Lower leg skin (tissue), 4 donors: ENCODE measurements at regions not wholly inside any gene's neighbourhood (a gene's known extent, or its start where the extent isn't known, plus 50 kb on each side); places are given as distances from the start of the nearest gene placed in this dataset.
"Not testable (repeated sequence)": the region's sequence is repeated elsewhere in the genome, so short reads cannot be mapped to it uniquely, and the experiment has no call there.

Experiments
- DNase-seq, 2 donors: peaks; one replicate each; pipeline ENCODE4 v3.0.0-alpha.2; 2019; ENCODE audit warnings: low spot score in 2 of 2
- H3K4me3 ChIP-seq: fragments of 200-600 bp; sonication (generic); 2 replicates; pipeline ENCODE4 v1.5.1; 2017; ENCODE audit warnings: mild to moderate bottlenecking, low read depth; ENCODE audit not compliant: poor library complexity, severe bottlenecking
- POLR2A ChIP-seq, 2 donors: fragments of 450-650 bp; IDR thresholded peaks; one replicate each; pipeline ENCODE4 v1.6.1; 2016 to 2017; ENCODE audit warnings: antibody characterized with exemption in 2 of 2, mild to moderate bottlenecking in 1 of 2, moderate library complexity in 1 of 2
- WGBS, 2 donors: methylation state at CpG; one replicate each; pipeline ENCODE4 v1.1.5; 2018; 5-methylcytosine and 5-hydroxymethylcytosine counted together
- intact Hi-C: fragments of 100-400 bp; cut with DNase I; formaldehyde crosslinking; loops from one replicate; pipeline ENCODE4 v1.15.0; 2023; ENCODE audit warnings: low total_unique reads
- TF ChIP-seq, protein P1 (sequence below), 3 donors: fragments of 450-650 bp; IDR thresholded peaks; one replicate each; pipeline ENCODE4 v1.5.1; 2016; ENCODE audit warnings: antibody characterized with exemption in 3 of 3, mild to moderate bottlenecking in 3 of 3, moderate library complexity in 2 of 3

DNA sequence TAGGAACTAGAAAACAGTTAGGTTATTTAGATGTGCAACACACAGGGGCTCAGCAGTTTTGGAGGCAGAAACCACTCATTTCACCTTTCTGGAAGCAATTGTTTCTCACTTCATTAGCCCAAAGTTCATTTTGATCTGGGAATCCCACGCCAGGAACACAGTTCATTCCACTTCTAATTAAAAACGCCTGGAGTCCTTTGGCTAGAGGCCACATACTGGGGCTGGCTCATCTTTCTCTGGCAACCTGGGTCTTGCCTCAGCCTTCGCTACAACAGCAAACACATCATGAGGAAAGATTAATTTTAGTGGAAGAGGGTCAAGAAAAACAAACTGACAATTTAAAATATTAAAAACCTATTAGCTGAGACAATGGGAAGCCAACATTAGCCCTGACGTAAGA, 69.7 kb downstream of the RFPL4B start:
- WGBS, 2 donors, result 18 to 28% methylated on average over 4 of the region's 4 CpGs
- peak in 1 of 2 donors; percentile 69 for DNase-seq
- no peak overlapping the region for H3K4me3 ChIP-seq
- intact Hi-C loops, result no loop called here
- TF ChIP-seq POLR2A (IDR thresholded peaks at IDR 0.05), result no peak
- TF ChIP-seq, protein P1, sequence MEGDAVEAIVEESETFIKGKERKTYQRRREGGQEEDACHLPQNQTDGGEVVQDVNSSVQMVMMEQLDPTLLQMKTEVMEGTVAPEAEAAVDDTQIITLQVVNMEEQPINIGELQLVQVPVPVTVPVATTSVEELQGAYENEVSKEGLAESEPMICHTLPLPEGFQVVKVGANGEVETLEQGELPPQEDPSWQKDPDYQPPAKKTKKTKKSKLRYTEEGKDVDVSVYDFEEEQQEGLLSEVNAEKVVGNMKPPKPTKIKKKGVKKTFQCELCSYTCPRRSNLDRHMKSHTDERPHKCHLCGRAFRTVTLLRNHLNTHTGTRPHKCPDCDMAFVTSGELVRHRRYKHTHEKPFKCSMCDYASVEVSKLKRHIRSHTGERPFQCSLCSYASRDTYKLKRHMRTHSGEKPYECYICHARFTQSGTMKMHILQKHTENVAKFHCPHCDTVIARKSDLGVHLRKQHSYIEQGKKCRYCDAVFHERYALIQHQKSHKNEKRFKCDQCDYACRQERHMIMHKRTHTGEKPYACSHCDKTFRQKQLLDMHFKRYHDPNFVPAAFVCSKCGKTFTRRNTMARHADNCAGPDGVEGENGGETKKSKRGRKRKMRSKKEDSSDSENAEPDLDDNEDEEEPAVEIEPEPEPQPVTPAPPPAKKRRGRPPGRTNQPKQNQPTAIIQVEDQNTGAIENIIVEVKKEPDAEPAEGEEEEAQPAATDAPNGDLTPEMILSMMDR (IDR thresholded peaks at IDR 0.05), result no peak

DNA sequence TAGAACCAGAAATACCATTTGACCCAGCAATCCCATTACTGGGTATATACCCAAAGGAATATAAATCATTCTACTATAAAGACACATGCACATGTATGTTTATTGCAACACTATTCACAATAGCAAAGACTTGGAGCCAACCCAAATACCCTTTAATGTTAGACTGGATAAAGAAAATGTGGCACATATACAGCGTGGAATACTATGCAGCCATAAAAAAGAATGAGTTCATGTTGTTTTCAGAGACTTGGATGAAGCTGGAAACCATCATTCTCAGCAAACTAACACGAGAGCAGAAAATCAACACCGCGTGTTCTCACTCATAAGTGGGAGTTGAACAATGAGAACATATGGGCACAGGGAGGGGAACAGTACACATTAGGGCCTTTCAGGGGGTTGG, 79.9 kb downstream of the RFPL4B start:
- H3K4me3 ChIP-seq, DNase-seq, intact Hi-C loops: not testable (repeated sequence)
- 92 to 95% methylated on average over 4 of the region's 4 CpGs for WGBS, 2 donors

DNA sequence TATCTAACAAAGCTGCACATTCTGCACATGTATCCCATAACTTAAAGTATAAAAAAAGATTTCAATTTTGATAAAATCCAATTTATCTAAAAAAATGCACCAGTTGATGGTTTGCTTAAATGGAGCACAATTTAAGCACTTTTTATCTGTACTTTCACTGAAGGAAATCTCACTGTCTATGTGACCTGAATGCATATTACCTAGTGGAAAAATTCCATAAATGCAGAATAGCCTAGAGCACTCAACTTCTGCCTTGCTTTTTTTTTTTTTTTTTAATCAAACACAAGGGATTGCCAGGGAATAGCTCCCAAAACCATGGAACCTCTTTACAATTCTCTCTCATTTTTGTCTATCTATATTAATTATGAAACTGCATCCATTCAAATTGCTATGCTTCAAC, 80.4 kb downstream of the RFPL4B start:
- H3K4me3 ChIP-seq, result no peak overlapping the region
- intact Hi-C loops, result no loop called here
- no peak for DNase-seq
- TF ChIP-seq, protein P1 (IDR thresholded peaks at IDR 0.05), result no peak
- TF ChIP-seq POLR2A (IDR thresholded peaks at IDR 0.05), result no peak

DNA sequence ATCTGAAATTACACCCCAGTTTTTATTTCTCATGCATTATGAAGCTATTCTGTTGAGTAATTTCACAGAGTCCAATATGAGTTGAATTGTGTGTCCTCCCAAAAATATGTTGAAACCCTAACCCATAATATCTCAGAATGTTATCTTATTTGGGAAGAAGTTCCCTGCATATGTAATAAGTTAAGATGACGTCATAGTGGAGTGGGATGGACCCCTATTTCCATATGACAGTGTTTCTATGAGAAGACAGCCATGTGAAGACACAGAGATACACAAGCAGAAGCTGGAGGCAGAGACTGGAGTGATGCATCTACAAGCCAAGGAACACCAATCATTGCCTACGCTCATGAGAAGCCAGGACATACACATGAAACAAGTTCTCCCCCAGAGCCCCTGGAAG, 81.3 kb downstream of the RFPL4B start:
- WGBS, 2 donors, result 73 to 80% methylated on average over 2 of the region's 2 CpGs
- TF ChIP-seq, protein P1 (IDR thresholded peaks at IDR 0.05), result no peak
- TF ChIP-seq POLR2A (IDR thresholded peaks at IDR 0.05), result no peak
- H3K4me3 ChIP-seq, result no peak overlapping the region
- DNase-seq, result no peak
- intact Hi-C loops, result no loop called here

DNA sequence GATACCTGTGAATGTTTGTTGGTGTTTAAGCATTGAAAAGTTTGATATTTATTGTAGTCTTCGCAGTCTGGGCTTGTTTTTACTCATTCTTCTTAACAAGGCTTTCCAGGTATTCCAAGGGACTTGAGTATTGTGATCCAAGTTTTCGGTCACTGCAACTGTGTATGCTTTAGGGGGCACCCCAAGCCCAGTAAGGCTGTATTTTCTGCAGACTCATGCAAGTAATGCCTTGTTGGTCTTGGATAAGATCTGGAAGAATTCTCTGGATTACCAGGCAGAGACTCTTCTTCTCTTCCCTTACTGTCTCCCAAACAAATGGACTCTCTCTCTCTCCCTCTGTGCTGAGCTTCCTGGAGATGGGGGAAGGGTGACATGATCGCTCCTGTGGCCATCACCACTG, 82.1 kb downstream of the RFPL4B start:
- WGBS, 2 donors, result 90 to 91% methylated on average over 3 of the region's 3 CpGs
- TF ChIP-seq, protein P1 (IDR thresholded peaks at IDR 0.05), result no peak
- TF ChIP-seq POLR2A (IDR thresholded peaks at IDR 0.05), result no peak
- no peak for DNase-seq
- no peak overlapping the region for H3K4me3 ChIP-seq
- intact Hi-C loops, result no loop called here

DNA sequence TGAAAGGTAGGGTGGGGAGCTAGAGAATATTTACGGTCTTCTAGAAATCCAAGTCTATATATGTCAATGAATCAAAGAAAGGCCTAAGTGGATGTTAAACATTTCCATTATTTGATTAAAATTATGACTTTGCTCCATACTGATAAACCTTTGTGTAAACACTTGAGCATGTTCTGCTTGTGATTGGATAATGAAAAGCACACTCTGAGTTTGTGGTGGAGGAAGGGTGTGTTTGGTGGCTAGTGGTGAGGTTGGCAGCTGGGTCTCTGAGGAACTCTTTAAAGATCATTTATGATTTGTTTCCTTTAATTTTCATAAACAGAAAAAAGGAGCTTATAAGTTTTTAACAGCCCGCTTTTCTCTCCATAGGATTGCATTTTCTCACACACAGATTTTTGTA, 84.7 kb downstream of the RFPL4B start:
- H3K4me3 ChIP-seq, result no peak overlapping the region
- intact Hi-C loops, result no loop called here
- 92% methylated on average over 2 of the region's 2 CpGs for WGBS, 2 donors
- TF ChIP-seq POLR2A (IDR thresholded peaks at IDR 0.05), result no peak
- no peak for DNase-seq

DNA sequence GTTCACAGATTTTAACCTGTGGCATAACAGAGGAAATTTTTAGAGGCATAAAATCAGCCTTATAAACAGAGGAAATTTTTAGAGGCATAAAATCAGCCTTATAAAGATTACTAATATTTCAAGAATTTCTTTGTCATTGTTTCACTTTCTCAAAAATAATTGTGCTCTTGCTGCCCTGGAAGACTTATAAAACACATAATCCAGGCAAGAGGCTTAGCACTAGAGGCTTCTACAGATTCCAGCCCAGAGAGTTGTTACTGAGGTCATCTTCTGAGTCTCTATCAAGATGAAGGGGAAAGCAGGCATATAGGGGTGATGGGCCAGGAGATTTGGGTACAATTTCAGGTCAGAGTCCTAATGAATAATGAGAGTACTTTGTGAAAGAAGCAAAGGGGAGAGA, 85.7 kb downstream of the RFPL4B start:
- intact Hi-C loops, result no loop called here
- TF ChIP-seq, protein P1 (IDR thresholded peaks at IDR 0.05), result no peak
- no peak for TF ChIP-seq POLR2A (IDR thresholded peaks at IDR 0.05)

More for the DNA sequence above, 85.7 kb downstream of the RFPL4B start:
- no peak for DNase-seq
- no peak overlapping the region for H3K4me3 ChIP-seq
